HG03159 (cell line): ENCODE measurements at regions not wholly inside any gene's neighbourhood (a gene's known extent, or its start where the extent isn't known, plus 50 kb on each side); places are given as distances from the start of the nearest gene placed in this dataset.

Source experiments
- ATAC-seq: cut with Tn5 transposase; IDR thresholded peaks from one replicate; pipeline ENCODE4 v1.9.1; 2021; ENCODE audit warnings: mild to moderate bottlenecking, moderate library complexity; ENCODE audit not compliant: unreplicated experiment

DNA sequence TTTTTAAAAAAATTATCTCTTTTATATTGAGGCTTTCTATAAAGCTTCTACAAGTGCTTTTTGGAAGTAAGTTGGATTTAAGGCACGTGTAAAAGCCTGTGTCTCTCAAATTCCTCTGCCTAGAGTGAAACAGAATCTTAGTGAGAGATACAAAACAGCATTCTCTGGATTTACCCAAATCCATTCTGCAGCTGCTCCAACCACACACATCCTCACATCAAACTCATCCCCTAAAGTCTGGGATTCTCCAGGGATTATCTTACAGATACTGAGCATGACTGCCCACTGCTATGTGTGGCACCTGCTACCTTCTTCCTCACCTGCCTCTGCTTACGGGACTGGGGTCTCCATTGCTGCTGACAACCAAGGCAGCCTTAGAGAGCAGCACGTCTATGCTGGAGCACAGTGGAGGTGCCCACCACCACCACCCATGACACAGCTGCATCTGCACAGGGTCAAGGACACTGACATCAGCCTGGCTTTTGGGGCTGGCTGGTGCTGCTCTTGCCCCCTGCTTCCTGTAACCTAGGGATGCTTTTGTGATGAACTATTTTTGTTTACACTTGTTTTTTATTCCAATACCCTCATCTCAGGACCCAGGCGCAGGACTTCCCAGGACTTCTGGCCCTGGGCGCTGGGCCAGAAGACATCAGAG is 139.2 kb upstream of the NAMPT start:
- no peak for ATAC-seq

DNA sequence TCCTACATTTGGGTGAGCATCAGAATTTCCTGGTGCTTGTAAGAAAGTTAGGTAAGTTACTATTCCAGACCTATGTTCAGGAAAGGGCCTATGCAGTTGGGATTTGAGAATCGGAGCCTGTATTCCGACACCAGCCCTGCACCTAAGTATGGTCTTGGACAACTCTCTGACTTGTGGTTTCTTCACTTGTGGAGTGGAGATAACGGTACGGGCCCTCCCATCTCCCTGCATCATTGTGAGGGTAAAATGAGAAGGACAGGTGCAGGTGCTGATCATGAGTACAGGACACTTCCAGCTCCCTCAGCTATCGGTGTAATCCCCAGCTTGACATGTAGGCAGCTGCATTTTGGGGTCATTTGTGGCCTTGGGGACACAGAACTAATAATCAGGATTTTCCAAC is 138.3 kb upstream of the NAMPT start:
- ATAC-seq: no peak

DNA sequence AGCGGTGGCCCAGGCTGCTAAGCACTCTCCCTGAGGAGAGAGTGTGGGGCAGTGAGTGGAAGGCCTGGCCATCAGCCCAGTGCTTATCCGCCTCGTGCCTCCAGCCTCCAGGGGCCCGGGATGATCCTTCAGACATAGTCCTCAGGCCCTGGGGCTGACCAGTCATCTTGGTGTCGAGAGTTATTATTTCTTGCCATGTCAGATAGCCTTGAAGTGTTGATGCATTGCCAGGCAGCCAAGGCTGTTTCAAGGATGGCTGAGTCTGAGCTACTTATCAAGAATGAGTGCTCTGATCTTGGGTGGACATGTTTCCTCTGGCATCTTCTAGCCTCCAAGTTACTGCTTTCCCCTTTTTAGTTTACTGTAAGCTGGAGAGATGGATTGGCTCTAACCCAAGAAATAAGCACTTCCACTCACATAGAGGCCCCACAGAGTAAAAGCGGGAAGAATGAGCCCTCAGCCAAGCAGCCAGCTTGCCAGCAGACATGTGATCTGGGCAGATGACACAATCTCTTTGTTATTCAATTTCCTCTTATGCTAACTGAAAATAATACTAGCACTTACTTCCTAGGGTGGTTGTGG is 136.5 kb upstream of the NAMPT start:
- ATAC-seq: no peak

DNA sequence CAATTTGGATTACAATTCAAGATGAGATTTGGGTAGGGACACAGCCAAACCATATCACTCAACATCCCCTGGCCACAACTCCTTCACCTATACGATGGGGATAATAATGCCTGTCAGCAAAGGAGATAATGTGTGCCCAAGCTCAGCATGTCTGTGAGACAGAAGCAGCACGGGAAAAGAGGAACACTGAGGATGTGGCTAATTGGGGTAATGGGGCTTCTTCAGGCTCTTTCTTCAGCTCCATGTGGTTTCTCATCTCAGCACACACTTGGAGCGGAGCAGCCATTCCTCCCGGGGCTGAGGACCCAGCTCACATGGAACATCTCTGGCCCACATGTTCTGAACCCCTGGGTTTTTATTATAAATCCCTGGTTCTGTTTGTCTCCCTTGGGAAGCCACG is 136.0 kb upstream of the NAMPT start:
- ATAC-seq: no peak

DNA sequence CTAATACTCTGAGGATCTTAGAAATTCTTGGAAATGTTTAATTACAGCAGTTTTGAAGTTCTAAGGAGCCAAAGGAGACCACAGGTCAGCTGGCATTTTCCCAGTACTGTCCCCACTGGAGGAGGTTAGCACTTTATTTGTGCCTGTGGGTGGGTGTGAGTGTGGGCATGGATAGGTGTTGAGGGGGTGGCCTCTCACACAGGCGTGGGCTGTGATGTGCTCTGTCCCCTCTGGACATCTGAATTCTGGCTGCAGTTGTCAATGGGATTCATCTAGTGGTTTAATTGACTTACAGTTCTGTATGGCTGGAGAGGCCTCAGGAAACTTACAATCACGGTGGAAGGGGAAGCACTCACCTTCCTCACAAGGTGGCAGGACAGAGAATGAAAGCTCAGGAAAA is 135.4 kb upstream of the NAMPT start:
- no peak for ATAC-seq

DNA sequence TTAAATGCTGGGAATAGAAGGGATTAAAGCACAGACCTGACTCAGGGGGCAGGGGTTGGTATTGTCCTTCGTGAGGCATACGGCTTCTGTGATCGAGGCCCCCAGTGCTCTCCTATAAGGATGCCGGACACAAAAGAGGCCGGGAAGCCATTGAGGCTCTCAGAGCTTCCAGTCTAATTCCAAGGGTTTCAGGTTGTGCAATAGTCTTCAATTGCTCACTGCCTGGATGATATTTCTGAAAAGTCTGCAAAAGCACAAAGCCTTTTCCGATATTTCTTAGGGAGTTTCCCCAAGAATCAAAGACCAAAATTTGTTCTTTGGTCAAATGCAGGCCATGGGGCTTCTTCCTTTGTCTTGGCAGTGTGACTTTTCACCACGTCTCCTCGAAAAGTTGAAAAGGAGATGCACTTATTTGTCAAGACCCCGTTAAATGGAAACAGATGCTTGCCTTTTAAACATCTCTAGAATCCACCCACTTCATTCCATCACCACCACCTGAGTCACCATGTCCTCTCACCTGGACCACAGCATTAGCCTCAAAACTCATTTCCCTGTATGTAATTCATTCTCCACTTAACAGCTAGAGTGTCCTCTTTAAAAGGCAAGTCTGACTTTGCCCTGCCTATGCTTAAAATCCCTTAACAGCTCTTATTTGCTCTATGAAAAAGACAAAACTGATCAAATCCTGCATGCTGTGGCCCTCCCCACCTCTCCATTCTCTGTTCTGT is 134.8 kb upstream of the NAMPT start:
- ATAC-seq: no peak

DNA sequence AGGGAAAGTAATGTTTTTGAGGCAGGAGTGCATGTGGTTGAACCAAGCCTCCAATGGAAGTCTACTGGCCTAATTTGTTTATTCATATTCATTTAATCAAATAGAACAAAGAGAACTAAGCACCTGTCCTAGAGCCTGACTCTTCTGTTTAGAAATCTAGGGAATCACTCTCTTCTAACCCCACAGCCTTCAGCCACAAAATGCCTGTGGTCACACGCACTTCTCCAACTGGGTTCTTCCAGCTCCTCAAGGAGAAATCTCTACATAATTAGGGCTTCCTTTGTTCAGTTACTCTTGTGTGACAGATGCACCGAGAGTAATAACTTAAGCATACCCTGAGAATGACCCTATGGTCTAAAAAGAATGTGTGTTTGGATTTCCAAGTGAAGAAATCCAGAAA is 133.7 kb upstream of the NAMPT start:
- no peak for ATAC-seq

DNA sequence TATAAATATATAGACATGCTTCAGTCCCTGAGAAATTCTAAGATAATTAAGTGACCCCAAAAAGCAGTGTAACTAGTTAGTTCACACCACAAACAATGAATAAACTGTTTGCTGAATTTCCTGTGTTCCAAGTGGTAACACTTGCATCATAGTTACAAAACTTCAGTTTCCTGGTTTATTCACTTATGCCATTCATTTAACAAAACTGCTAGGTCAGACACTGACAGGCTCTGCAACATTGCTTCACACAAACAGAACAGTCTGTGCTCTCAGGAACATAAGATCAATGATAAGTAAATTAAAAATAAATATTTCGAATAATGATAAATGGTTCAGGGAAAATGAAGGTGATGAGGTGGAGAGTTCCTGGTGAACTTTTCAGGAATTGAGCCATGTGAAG is 133.3 kb upstream of the NAMPT start:
- ATAC-seq: no peak

DNA sequence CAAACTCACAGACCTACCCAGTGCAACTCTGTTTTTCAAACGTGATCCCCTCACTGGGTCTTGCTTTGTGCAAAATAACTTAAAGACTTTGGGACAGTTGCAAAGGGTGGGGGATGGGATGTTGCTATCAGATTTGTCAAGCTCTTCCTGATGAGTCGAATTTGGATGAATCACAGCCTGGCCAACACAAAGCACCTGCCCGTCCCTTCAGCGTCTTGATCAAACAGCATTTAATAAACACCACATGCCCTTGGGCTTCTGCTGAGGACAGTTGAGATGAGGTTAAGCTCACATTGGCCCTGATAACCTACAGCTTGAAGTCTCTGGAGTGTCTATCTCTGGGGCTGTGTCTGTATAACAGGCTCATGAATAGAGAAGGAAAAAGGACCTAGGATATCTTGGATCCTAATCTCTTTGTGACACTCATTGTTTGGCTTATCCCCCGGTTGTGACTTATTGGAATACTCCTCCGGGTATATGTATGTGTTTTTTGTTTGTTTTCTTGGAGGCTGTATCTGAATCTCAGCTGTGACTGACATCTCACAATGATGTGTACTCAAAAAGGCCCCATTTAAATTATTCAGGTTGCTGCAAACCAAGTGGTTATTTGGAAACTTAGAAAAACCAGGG is 132.6 kb upstream of the NAMPT start:
- ATAC-seq: no peak

DNA sequence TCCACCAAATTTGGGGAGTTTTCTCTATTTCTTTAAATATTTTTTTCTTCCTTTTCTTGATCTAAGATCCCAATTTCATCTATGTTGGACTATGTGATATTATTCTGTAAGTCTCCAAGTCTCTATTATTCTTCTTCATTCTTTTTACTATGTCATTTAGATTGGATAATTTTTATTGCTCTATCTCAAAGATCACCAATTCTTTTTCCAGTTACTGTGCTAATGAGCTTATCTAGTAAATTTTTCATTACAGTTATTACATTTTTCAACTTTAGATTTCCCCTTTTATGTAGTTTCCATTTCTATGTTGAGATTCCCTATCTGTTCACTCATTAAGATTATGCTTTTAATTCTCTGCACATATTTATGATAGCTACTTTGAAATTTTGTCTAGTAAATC is 131.6 kb upstream of the NAMPT start:
- no peak for ATAC-seq

DNA sequence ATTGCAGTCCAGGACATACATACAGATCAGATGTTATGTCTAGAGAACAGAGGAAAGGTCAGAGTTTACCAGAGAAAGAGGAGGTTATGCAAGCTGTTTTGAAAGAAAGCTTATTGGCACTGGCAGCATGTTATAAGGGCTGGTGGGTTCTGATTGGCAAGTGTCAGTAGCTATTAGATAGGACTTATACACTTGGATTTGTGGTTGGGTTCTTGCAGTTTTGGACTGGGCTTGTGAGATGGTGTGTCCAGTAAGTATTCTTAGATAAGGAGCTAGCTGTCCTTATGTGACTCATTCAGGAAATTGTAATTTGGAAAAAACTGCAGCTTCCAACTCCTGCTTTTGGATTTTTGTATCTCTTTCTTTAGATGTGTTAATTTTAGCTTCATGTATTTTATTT is 130.7 kb upstream of the NAMPT start:
- no peak for ATAC-seq

DNA sequence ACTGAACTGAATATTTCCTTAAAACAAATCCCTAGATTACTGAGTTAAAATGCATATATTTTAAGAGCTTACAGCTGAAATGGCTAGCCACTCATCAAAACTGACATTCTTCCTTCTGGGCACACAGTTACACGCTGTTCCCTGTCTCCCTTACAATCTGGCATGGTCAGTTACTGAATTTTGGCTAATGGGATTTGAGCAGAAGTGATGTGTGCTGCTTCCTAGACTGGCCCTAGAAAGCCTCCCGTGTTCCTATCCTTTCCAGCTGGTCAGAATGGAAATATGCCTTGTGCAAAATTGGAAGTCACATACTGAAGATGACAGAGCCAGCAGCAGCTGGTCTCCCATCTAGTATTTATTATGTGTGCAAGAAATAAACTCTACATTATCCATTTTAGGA is 128.7 kb upstream of the NAMPT start:
- ATAC-seq: no peak

DNA sequence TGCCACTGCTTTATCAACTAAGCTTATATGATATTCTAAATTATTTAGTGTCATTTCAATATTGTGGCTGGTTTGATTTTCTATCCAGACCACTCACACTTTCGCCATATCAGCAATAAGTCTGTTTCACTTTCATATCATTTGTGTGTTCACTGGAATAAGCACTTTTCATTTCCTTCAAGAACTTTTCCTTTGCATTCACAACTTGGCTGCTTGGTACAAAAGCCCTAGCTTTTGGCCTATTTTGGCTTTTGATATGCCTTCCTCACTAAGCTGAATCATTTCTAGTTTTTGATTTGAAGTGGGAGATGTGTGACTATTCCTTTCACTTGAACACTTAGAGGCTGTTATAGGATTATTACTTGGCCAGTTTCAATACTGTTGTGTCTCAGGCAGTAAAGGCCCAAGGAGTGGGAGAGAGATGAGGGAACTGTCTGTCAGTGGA is 120.9 kb upstream of the NAMPT start:
- no peak for ATAC-seq

DNA sequence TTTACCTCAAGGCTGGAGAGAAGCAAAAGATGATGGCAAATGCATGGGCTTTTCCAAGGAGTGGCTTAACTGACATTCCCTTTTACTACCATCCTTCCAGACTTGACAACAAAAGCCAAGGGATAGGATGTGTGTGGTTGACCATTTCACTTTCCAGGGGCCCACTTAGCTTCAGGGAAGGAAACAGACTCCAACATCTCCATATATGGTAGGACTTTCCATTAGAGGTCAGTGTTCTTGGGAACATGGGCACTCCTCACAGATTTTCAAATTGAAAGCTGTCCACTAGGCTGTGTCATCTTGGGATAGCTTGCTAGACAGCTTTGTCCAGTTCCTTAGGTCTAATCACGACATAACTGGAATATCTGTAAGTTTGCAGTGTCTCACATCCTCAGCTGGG is 118.1 kb upstream of the NAMPT start:
- ATAC-seq: no peak

DNA sequence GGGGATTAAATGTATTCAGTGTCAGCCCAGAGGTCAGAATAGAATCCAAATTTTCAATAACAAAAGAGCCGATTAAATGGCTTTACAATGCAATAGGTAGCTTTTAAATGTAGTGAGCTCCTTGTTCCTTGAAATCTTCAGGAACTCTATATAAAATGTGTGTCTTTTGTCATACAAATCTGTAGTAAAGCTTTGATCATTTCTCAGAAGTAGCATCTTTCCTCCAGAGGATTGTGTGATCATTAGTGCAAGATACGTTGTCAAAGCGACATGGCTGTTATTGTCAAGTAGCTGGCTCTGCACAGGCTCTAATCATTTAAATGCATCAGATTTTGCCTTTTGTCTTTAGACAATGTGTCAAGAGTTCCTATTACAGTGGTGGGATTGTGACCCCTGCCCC is 116.1 kb upstream of the NAMPT start:
- ATAC-seq: no peak

DNA sequence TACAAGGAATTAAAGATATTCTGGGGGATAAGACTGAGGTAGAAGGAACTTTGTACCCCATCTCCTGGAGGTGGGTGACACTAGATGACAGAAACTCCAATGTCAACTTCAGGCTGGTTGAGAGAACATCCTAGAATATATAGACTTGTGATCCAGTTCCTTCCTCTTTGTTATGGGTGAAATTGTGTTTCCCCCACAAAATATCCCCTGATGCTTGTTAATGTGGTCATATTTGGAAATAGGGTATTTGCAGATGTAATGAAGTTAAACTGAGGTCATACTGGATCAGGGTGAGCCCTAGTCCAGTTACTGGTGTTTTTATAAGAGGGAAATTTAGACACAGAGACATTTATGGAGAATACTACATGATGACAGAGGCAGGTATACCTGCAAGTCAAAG is 114.0 kb upstream of the NAMPT start:
- no peak for ATAC-seq

DNA sequence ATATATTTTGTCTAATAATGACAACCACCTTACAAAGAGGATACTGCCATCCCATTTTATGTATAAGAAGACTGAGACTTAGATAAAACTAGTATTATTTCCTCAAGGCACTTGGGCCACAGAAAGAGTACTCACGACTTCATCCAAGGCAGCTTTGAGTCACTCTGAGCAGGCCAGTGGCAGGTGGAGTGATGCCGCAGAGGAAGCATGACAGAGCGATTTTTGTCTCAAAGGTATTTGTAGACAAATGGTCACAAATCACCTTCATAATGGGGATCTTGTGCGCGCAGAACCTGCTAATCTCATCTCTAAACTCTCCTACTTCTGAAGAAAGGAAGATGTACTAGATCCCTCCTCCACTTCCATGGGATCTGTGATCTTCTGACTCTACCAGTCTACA is 113.2 kb upstream of the NAMPT start:
- ATAC-seq: no peak

DNA sequence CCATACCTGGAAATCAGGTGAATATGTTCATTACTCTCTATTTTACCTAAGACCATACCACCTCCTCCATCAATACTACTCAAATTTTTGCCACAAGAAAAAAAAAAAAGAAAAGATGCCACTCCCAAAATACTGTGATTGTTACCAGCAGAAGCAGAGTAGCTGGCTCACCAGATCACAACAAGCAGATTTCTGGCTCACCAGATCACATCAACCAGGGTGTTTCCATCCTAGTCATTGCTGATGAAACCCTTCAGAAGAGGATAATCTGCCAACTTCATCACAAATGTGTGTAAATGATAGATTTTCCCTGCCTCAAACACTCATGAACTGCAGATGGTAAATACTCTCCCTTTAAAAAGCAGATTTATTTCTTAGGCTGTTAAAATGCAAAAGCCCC is 109.7 kb upstream of the NAMPT start:
- no peak for ATAC-seq

DNA sequence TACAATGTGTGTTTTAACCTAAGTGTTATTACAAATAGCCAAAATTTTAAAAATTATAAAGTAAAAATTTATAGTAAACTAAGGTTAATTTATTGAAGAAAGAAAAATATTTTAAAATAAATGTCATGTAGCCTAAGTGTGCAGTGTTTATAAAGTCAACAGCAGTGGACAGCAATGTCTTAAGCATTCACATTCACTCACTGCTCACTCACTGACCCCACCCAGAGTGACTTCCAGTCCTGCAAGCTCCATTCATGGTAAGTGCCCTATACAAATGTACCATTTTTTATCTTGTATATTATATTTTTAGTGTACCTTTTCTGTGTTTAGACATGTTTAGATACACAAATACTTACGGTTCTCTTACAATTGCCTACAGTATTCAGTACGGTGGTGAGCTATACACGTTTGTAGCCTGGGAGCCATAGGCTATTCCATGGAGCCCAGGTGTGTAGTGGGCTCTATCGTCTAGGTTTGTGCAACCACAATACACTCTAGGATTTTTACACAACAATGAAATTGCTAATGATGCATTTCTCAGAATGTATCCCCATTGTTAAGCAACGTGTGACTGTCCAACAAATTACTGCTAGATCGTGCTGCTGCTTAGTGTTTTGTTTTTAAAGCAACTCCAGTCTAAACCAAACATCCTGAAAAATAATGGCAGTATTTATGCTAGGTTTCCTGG is 108.9 kb upstream of the NAMPT start:
- no peak for ATAC-seq

DNA sequence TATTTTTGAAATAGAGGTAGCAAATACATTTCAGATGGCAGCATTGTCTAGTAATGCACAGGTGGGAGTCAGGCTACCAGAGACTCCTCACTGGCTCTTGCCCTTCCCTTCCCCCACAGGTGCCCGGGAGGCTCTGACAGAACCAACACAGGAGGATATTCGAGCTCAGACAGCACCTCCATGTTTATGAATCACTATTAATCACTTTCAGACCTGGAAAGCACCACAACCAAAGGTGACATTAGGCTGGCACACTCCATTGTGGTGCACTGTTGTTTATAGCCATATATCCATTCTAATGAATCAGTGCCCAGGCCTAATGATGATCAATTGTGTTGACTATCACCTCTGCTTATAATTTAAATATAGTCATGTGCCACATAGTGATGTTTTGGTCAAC is 107.8 kb upstream of the NAMPT start:
- ATAC-seq: no peak

DNA sequence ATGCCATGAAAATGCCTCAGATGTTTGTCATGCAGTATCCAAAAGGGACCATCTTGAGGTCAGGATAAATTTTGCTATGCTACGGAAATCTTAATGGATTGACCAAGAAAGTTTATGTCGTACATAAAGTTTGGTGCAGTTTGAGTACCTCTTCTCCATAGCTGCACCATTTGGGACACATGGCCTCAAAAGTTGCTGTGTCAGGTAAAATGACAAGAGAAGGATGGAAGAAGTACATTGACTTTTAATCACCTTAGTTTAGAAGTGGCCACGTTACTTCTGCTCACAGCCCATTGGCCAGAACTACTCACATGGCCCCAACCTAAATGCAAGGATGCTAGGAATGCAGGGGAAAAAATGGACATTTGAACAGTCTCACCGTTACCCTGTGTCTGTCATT is 107.4 kb upstream of the NAMPT start:
- no peak for ATAC-seq
